Esophagus (tissue), 2 donors: ENCODE measurements at regions not wholly inside any gene's neighbourhood (a gene's known extent, or its start where the extent isn't known, plus 50 kb on each side); places are given as distances from the start of the nearest gene placed in this dataset.
"Not testable (repeated sequence)": the region's sequence is repeated elsewhere in the genome, so short reads cannot be mapped to it uniquely, and the experiment has no call there.

Experiments
- H3K27ac ChIP-seq, 2 donors: one replicate each; pipeline ENCODE4 v1.5.1; 2013; ENCODE audit warnings: low read depth in 2 of 2, mild to moderate bottlenecking in 2 of 2, inconsistent platforms in 1 of 2, low read length in 1 of 2, moderate library complexity in 1 of 2
- H3K27me3 ChIP-seq, 2 donors: one replicate each; pipeline ENCODE4 v1.6.1; 2013; ENCODE audit warnings: low read length in 2 of 2, control low read depth in 1 of 2, mild to moderate bottlenecking in 1 of 2; ENCODE audit not compliant: insufficient read depth in 2 of 2, control insufficient read depth in 1 of 2
- H3K36me3 ChIP-seq, 2 donors: one replicate each; pipeline ENCODE4 v1.6.1; 2013; ENCODE audit warnings: low read length in 1 of 2; ENCODE audit not compliant: control insufficient read depth in 2 of 2, insufficient read depth in 2 of 2
- H3K4me1 ChIP-seq, 2 donors: one replicate each; pipeline ENCODE4 v1.6.1; 2013; ENCODE audit warnings: low read length in 1 of 2; ENCODE audit not compliant: control insufficient read depth in 2 of 2, insufficient read depth in 2 of 2
- H3K4me3 ChIP-seq, 2 donors: one replicate each; pipeline ENCODE4 v1.5.1; 2013; ENCODE audit warnings: low read length in 2 of 2, mild to moderate bottlenecking in 2 of 2, low read depth in 1 of 2, moderate library complexity in 1 of 2
- H3K9me3 ChIP-seq, 2 donors: one replicate each; pipeline ENCODE4 v1.6.1; 2013; ENCODE audit warnings: mild to moderate bottlenecking in 2 of 2, low read depth in 1 of 2, low read length in 1 of 2, moderate library complexity in 1 of 2; ENCODE audit not compliant: control insufficient read depth in 2 of 2, insufficient read depth in 1 of 2
- WGBS, 2 donors: extraction: QIAGEN DNeasy Blood & Tissue Kit; methylation state at CpG; one replicate each; pipeline ENCODE4 v1.1.7; 2013; 5-methylcytosine and 5-hydroxymethylcytosine counted together
- donor health status: healthy with polysubstance abuse.
- donor health status: Bipolar disorder and iron deficiency.

DNA sequence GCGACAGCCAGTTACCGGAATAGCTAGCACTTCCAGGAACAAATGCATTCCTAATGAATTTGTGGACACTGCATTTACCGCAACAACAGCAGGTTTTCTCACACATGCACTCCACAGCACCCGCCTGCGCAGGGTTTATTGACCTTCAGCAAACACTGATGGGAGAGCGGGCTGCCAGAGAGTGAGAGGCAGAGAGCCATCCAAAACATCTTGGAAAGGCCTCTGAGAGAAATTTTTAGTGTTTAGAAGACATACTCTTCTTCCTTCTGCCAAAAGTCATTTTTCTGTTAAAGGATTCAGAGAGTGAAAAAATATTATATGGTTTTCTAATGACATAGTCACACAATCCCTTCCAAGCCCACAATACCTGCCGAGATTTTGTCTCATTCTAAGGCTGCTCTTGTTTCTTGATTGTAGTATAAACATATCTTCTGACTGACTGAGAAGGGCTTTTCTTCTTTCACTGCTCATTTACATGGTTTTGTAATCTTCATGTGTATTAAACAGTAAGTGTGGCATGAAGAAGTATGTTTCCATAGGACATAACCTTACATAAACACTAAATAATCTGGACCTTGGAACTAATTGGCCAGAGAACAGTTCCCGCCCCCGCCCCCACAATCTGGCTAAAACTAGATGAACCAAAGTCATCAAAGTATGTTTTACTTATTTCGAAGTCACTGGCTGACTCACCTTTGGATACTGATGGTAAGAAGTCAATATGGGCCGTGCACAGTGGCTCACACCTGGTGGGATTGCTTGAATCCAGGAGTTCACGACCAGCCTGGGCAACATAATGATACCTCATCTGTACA is 432.5 kb upstream of the MEF2C start:
- Histone ChIP-seq H3K9me3 (no peaks in the 10 kb centered on the region), H3K4me1 (no peaks in the 10 kb centered on the region), H3K27ac (no peak overlapping the region), H3K36me3 (no peaks in the 10 kb centered on the region), H3K4me3 (no peak overlapping the region), H3K27me3 (no peaks in the 10 kb centered on the region)
- 60 to 61% methylated on average over 12 of the region's 12 CpGs for WGBS, 2 donors

DNA sequence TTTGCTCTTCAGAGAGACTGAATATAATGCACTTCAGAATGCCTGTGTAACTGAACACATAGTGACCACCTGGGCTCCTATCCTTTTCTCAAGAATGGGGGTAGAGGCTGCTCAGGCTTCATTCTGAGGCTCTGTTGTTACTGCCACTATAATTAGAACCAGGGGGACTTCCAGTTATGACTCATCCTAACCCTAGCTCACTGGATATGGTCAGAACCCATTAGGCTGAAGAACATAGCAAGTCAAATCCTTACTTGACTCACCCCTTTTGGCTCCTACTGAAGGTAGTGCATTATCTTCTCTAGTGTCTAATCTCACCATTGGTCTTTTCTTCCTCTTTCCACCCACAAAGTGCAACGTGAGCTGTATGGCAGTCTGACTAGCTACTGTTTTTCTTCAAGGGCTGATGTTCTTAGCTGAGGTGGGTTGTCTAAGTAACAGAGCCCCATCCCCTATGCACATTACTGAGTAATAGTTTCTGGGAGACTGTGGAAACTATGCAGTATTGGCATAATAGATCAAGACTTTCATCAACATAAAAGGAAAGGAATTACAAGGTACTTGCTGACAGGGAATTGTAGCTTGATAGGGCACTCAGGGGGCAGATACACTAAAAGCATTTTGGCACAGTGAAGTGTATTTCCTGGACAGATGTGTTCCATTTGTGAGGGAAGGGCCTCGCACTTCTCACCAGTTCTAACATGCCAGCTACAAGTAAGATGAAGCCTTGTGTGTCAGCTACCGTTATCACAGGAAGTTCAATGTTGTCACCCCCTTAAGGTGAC is 431.0 kb upstream of the MEF2C start:
- no peaks in the 10 kb centered on the region for H3K27me3 ChIP-seq
- peak overlapping the region in 1 of 2 donors; percentile 18 for H3K27ac ChIP-seq
- no peaks in the 10 kb centered on the region for H3K4me1 ChIP-seq
- no peak overlapping the region for H3K4me3 ChIP-seq
- no peaks in the 10 kb centered on the region for H3K36me3 ChIP-seq
- WGBS, 2 donors, result 18 to 28% methylated on average over 3 of the region's 3 CpGs
- H3K9me3 ChIP-seq, result no peaks in the 10 kb centered on the region

DNA sequence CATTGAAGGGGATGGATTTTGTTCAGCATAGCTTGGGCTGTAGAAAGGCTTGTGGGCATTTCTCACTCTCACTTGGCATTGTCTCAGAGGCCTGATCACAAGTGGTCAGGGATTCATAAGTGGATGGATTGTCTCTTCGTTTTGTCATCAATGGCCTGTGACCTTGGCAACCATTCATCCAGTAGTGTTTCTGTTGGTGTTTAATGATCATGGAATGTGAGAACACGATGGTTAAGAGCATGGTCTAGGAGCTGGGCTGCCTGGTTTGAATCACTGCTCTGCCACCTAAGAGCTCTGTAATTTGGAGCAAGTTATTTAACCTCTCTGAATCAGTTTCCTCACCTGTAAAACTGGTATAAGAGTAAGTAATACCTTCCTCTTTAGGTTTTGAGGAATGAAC is 430.1 kb upstream of the MEF2C start:
- H3K27ac ChIP-seq, result no peak overlapping the region
- H3K36me3 ChIP-seq, result no peaks in the 10 kb centered on the region
- no peaks in the 10 kb centered on the region for H3K9me3 ChIP-seq
- WGBS, 2 donors, result 21 to 40% methylated on average over 2 of the region's 2 CpGs
- H3K4me1 ChIP-seq, result no peaks in the 10 kb centered on the region
- no peaks in the 10 kb centered on the region for H3K27me3 ChIP-seq
- no peak overlapping the region for H3K4me3 ChIP-seq

DNA sequence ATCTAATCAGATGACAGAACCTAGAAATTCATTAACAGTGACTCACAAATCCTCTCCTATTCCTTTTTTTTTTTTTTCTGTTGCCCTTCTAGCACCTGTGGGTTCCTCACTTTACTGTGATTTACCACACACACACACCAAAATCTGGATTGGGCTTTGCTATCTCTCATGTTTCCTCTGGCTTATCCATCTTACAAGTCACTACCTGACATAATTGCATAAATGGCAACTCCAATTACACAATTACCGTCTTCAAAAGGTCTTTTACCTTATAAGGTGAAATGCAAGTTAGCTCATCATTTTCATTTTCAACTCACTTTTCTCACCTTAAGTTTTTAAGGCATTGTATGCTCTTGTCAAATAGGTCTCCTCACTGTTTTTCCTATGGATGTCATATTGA is 426.3 kb upstream of the MEF2C start:
- H3K9me3 ChIP-seq, result no peaks in the 10 kb centered on the region
- H3K27me3 ChIP-seq, result no peaks in the 10 kb centered on the region
- WGBS, 2 donors, result 78 to 87% methylated on average over 1 of the region's 1 CpG
- no peak overlapping the region for H3K27ac ChIP-seq
- no peaks in the 10 kb centered on the region for H3K4me1 ChIP-seq
- H3K36me3 ChIP-seq, result no peaks in the 10 kb centered on the region
- no peak overlapping the region for H3K4me3 ChIP-seq

DNA sequence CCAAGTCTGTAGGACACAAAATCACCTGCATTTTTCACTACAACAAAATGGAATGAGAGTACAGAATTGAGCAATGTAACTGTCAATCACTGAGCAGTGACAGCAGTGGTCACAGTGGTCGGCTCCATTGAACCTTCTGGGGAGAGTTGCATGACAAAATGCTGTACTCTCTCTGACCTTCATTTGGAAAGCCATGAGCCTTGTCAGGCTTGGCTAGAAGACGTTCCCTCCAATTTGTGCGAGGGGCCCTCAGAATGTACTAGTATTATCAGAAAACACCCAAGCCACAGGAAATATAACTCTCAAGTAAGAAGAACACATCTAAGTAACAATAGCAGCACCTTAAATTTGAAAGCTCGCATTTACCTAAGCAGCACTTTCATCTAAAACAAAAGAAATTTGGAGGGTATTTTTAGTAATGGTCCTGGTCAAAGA is 425.6 kb upstream of the MEF2C start:
- Histone ChIP-seq H3K27me3 (no peaks in the 10 kb centered on the region), H3K36me3 (no peaks in the 10 kb centered on the region), H3K4me3 (no peak overlapping the region), H3K27ac (no peak overlapping the region), H3K9me3 (no peaks in the 10 kb centered on the region), H3K4me1 (no peaks in the 10 kb centered on the region)
- WGBS, 2 donors, result 78 to 80% methylated on average over 4 of the region's 4 CpGs

DNA sequence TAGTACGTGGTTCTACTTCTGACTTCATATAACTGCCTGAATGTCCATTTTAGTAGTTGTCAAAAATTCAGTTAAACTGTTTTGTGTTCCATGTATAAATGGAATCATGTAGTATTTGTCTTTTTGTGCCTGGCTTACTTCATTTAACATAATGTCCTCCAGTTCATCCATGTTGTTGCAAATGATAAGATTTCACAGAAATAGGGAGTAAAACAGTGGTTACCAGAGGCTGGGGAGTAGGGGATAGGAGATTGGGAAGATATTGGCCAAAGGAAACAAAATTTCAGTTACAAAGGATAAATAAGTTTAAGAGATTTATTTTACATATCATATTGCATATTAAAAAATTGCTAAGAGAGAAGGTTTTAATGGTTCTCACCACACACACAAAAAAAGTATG is 425.0 kb upstream of the MEF2C start:
- no peak overlapping the region for H3K4me3 ChIP-seq
- no peak overlapping the region for H3K27ac ChIP-seq
- no peaks in the 10 kb centered on the region for H3K4me1 ChIP-seq
- 84 to 88% methylated on average over 1 of the region's 1 CpG for WGBS, 2 donors
- H3K27me3 ChIP-seq, result no peaks in the 10 kb centered on the region
- no peaks in the 10 kb centered on the region for H3K36me3 ChIP-seq
- H3K9me3 ChIP-seq, result no peaks in the 10 kb centered on the region

DNA sequence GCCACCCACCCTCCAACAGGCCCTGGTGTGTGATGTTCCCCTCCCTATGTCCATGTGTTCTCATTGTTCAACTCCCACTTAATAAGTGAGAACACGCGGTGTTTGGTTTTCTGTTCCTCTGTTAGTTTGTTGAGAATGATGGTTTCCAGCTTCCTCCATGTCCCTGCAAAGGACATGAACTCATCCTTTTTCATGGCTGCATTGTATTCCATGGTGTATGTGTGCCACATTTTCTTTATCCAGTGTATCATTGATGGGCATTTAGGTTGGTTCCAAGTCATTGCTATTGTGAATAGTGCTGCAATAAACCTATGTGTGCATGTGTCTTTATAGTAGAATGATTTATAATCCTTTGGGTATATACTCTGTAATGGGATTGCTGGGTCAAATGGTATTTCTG is 424.2 kb upstream of the MEF2C start:
- H3K27ac ChIP-seq, H3K4me1 ChIP-seq, H3K36me3 ChIP-seq, H3K27me3 ChIP-seq, H3K9me3 ChIP-seq, H3K4me3 ChIP-seq: not testable (repeated sequence)
- 93 to 98% methylated on average over 2 of the region's 2 CpGs for WGBS, 2 donors

DNA sequence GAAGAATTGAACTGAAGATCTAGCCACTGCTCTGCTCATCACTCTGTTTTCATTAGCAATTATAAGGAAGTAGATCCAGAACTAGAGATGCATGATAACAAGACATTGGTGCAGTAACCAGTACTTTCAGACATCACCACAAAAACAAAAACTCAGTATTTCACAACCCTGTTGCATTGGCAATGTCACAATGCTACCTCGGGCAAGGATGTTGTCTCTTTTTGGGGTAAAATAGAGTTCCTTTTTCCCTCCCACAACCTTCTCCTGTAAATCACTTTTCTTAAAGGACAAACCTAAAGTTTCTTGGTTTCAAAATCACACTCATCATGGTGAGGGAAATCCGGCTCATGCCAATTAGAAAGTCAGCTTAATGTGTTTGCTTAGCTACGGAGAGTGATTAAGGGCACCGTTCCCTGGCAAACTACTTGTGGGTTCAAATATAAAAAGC is 420.1 kb upstream of the MEF2C start:
- Histone ChIP-seq H3K27me3 (no peaks in the 10 kb centered on the region), H3K27ac (no peak overlapping the region), H3K36me3 (no peaks in the 10 kb centered on the region), H3K4me1 (no peaks in the 10 kb centered on the region), H3K4me3 (no peak overlapping the region), H3K9me3 (no peaks in the 10 kb centered on the region)
- WGBS, 2 donors, result 48 to 50% methylated on average over 4 of the region's 4 CpGs

DNA sequence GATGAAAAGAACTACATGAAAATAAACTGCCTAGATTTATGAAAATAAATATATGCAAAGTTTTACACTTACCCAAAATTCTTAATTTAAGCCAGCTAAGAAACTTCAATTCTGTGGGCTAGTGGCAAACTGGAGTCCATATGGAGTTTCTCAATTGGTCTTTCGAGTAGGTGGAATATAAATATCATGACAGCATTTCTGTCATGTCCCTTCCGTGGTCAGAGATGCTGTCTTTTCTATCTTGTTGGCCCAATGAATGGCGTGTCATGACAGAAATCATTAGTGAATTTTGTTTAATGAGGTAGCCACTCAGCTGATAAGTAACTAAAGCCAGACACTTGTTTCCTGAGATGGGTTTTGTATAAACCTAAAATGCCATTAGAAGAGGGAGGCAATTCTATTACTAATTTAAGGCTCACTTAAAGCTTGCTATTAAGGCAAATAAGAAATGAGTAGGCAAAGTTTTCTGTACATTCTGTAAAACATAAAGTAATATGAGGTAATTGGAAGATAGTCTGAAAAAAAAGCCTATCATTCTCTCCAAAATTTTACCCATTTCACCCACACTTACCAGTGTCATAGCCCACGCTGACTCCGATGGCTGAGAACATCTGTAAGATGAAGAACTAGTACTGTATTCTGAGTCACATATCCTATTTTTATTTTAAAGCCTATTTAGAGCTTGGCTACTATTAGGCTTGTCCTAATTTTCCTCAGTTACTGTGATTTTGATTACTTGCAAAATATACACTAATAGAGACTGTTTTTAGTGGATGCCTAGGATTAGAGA is 419.3 kb upstream of the MEF2C start:
- Histone ChIP-seq H3K27ac (no peak overlapping the region), H3K36me3 (no peaks in the 10 kb centered on the region), H3K9me3 (no peaks in the 10 kb centered on the region), H3K4me3 (no peak overlapping the region), H3K4me1 (no peaks in the 10 kb centered on the region), H3K27me3 (no peaks in the 10 kb centered on the region)
- WGBS, 2 donors, result 80 to 81% methylated on average over 5 of the region's 5 CpGs
